ENCODE measurements at regions not wholly inside any gene's neighbourhood (a gene's known extent, or its start where the extent isn't known, plus 50 kb on each side); places are given as distances from the start of the nearest gene placed in this dataset.

GRCh38 chr9:32067261-32067660 lies 317.2 kb upstream of the ACO1 start:
- no peak overlapping the region for H2BK120ac ChIP-seq (ENCODE audit: low read depth, low read length)
- H3K14ac ChIP-seq (replicated peaks; ENCODE audit: low read depth, low read length), result no peak overlapping the region
- H2AK9ac ChIP-seq (replicated peaks; ENCODE audit: low read depth, low read length, poor library complexity), result no peak overlapping the region
- dilution Hi-C loops (cut with HindIII; ENCODE audit: low sequenced_read_pairs, unreplicated experiment), result no loop called here
- H3K9me3 ChIP-seq (ENCODE audit: control insufficient read depth, insufficient read depth, low read length), result peaks cover 9% of the 10 kb centered on the region
- WGBS, 2 experiments (ENCODE audit: extremely low coverage in 2 of 2, insufficient read length in 1 of 2), result no CpG with 5 or more reads among the region's 1 CpG
- no peak overlapping the region for H2AK5ac ChIP-seq (ENCODE audit: low read depth, low read length)
- no peaks in the 10 kb centered on the region for H3K36me3 ChIP-seq (ENCODE audit: control insufficient read depth, insufficient read depth, low read length)
- H2BK20ac ChIP-seq (ENCODE audit: low read depth, low read length), result no peak overlapping the region
- H3K23ac ChIP-seq (ENCODE audit: low read depth, low read length), result no peak overlapping the region
- no peak overlapping the region for H3K27ac ChIP-seq (ENCODE audit: insufficient read depth, low read length)
- H4K8ac ChIP-seq (ENCODE audit: low read depth in 2 of 2, low read length in 2 of 2), result no peak overlapping the region
- intact Hi-C loops (cut with micrococcal nuclease), result no loop called here
- no TSS peak for BruUV-seq (replicated peaks)
- in situ Hi-C loops (cut with MboI; ENCODE audit: low sequenced_read_pairs), result no loop called here
- H4K20me1 ChIP-seq (ENCODE audit: insufficient read depth, low read length), result no peaks in the 10 kb centered on the region
- no peaks in the 10 kb centered on the region for H3K79me1 ChIP-seq (ENCODE audit: low read depth in 1 of 2, low read length in 2 of 2)
- no peak overlapping the region for H4K5ac ChIP-seq (ENCODE audit: low read depth, low read length)
- no peak overlapping the region for H3K4ac ChIP-seq (ENCODE audit: low read depth, low read length)
- H4K91ac ChIP-seq (ENCODE audit: insufficient read depth, low read depth, low read length), result no peak overlapping the region
- no peaks in the 10 kb centered on the region for H3K9me1 ChIP-seq (ENCODE audit: insufficient read depth, low read length)
- no peak overlapping the region for H3K18ac ChIP-seq (ENCODE audit: low read depth, low read length)
- DNase-seq, result no peak
- no peak overlapping the region for H2BK15ac ChIP-seq (ENCODE audit: low read depth, low read length)
- no peak overlapping the region for H3K56ac ChIP-seq (ENCODE audit: extremely low read depth, insufficient read depth, low read length)
- ChIA-PET CTCF (no interaction called here), POLR2A (ENCODE audit: unreplicated experiment) (no interaction called here)
- H3K4me1 ChIP-seq (ENCODE audit: control insufficient read depth, insufficient read depth, low read length), result no peaks in the 10 kb centered on the region
- H2AFZ ChIP-seq (replicated peaks; ENCODE audit: low read length, poor library complexity), result no peak overlapping the region
- H3K27me3 ChIP-seq (ENCODE audit: control insufficient read depth, insufficient read depth, low read length), result no peaks in the 10 kb centered on the region
- no peak overlapping the region for H2BK5ac ChIP-seq (ENCODE audit: low read depth, low read length, poor library complexity, severe bottlenecking)
- no peak overlapping the region for H3K4me2 ChIP-seq (ENCODE audit: low read depth, low read length)
- ATAC-seq (ENCODE audit: low read depth), result no peak
- TF ChIP-seq CTCF (conservative IDR thresholded peaks at IDR 0.05; ENCODE audit: low read depth, low read length) (no peak), POLR2A (IDR thresholded peaks at IDR 0.05; ENCODE audit: low read depth, low read length) (no peak), MXI1 (IDR thresholded peaks at IDR 0.05; ENCODE audit: borderline replicate concordance, low read depth, low read length) (no peak), MAZ (IDR thresholded peaks at IDR 0.05; ENCODE audit: borderline replicate concordance, low read depth, low read length) (no peak), FOS (IDR thresholded peaks at IDR 0.05; ENCODE audit: low read depth, low read length) (no peak), BHLHE40 (IDR thresholded peaks at IDR 0.05; ENCODE audit: low read depth, low read length) (no peak), RCOR1 (IDR thresholded peaks at IDR 0.05; ENCODE audit: insufficient replicate concordance, low read length) (no peak), CEBPB (IDR thresholded peaks at IDR 0.05; ENCODE audit: low read depth, low read length) (no peak), MAFK (IDR thresholded peaks at IDR 0.05; ENCODE audit: low read depth, low read length) (no peak), RAD21 (IDR thresholded peaks at IDR 0.05; ENCODE audit: low read length) (no peak), ELK1 (IDR thresholded peaks at IDR 0.05; ENCODE audit: borderline replicate concordance, low read depth, low read length) (no peak)
- TF ChIP-seq, protein P1, sequence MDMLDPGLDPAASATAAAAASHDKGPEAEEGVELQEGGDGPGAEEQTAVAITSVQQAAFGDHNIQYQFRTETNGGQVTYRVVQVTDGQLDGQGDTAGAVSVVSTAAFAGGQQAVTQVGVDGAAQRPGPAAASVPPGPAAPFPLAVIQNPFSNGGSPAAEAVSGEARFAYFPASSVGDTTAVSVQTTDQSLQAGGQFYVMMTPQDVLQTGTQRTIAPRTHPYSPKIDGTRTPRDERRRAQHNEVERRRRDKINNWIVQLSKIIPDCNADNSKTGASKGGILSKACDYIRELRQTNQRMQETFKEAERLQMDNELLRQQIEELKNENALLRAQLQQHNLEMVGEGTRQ (IDR thresholded peaks at IDR 0.05; ENCODE audit: low read depth, low read length), result no peak
- H3K4me3 ChIP-seq (ENCODE audit: insufficient read depth, low read depth, low read length), result no peak overlapping the region
- H3K9ac ChIP-seq (ENCODE audit: low read depth, low read length), result no peak overlapping the region
